DLD1 (cell line): ENCODE measurements at regions not wholly inside any gene's neighbourhood (a gene's known extent, or its start where the extent isn't known, plus 50 kb on each side); places are given as distances from the start of the nearest gene placed in this dataset.

Experiments used
- in situ Hi-C: cut with HindIII; loops from 2 replicates; pipeline ENCODE4 v1.10.0; 2017; ENCODE audit warnings: low sequenced_read_pairs

DNA sequence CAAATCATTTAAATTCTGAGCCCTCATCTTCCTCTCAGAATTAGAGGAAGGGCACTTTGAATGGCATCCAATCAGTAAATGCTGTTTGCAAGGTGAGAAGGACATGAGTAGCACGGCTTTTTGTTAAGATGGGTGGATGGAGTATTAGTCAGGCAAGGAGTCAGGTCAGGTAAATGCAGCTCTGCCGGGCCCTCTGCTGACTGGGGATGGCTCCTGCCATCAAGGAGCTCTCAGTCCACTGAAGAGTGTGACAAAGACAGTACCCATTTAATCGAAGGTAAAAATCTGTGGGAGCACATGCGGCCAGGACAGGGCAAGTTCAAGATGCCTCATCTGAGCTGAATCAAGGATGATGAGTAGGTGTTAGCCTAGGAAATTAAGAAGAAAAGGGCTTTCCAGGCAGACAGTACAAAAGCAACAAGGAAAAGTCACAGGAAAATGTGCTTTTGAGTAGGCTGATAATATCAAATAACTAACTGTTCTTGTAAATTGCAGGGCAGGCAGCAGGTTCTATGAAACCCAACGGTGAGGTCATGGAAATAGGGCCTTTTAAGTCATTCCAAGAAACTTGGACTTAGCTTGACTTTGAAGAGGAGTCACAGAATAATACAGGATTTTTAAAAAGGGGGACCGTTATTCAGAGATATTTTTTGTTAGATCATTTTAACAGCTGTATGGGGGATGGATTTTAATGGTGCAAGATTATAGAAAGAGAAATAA is 670.5 kb upstream of the ARGLU1 start:
- in situ Hi-C loops, result no loop called here

DNA sequence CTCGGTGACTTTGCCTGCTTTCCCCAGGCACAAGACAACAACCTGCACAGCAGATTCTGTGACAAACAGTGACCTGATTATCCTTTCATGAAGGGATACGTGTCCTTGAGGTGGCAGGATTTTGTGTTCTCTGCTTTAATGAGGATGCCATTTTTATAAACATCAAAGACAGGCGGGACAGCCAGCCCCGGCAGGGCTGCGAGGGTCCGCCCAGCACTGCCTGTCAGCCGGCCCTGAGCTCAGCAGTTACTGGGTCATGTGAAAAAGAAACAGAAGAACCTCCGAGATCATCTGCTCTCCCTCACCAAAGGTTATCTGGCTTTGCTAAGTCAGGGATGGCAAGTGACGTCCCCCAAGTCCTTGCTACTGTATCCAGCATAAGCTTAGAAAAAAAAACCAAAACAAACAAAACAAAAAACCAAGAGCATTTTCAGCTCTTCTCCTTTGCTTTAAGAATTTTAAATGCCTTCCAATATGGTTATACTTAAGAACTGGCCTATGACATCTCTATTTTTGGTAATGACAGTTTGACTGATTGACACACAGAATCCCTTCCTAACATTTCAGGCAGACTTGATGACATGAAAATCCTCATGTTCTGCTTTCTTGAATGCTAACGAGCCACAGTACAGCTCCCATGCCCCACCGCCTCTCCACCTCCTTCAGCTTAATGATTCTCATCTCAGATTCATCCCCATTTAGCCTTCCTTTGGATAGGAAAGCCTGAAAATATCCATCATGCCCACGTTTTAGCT is 666.6 kb upstream of the ARGLU1 start:
- in situ Hi-C loops, result no loop called here

DNA sequence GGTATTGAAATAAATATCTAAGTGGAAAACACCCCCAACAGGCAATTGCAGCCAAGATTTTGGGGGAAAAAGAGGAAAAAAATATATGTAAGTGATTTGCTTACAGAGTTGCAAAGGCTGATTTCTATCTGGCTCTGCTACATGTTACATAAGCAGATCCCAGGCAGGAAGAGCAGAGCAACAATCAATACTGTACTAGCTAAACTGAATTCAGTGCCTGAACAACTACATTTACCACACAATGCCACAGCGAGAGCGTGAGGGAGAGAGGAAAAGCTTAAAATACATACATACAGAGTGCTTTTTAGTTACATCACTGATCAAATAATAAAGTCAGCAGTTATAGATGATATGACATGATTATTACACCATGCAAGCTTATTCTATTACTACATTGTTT is 665.6 kb upstream of the ARGLU1 start:
- in situ Hi-C loops, result no loop called here

DNA sequence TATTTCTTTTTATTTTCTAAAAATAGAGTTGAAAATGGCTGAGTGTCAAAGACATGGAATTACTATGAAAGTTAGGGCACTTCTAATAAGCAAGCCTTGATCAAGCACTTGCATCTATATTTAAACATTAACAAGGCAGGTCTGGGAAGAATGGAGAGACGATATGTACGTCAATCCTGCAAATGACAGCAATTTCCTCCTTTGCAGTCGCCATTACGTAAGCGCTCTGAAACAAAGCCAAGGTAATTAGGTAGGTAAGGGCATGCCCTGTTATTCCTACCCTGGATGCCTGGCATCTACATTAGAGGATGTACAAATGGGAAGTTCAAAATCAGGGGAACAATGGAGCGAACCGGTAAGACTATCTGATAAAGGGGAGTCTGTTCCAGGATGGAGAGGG is 664.0 kb upstream of the ARGLU1 start:
- in situ Hi-C loops, result no loop called here

DNA sequence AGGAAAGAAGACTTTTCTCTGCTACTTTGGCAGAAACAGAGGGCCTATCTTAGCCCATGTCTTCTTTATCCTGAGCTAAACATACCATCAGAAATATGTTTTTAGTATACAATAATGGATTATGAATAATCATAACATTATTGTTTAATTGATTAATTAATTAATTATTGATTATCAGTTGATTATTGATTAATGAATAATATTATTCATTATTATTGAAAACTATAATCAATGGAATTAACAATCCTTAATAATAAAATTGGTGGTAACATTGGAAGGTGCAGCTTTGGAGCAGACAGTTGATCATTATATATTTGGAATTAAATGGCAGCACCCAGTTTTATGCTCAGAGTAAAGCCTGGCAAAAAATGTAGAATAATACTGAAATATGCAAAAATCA is 655.9 kb upstream of the ARGLU1 start:
- in situ Hi-C loops, result no loop called here

DNA sequence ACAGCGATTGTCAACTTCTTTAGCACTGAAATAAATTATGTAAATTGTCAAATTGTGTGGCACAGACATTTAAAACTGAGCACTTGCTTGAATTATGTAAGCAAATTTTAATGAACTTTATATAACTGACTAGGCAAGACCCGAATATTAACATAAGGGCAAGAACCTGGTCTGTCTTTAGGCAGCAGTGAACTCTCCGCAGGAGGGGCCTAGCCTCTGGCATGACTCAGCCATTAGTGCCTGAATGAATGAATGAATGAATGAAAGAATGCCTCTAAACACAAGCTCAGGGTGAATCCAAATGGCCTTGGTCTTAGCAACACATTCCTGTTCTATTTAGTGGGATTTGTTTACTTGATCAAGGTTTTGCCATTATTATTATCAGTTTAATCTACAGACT is 654.7 kb upstream of the ARGLU1 start:
- in situ Hi-C loops, result no loop called here

DNA sequence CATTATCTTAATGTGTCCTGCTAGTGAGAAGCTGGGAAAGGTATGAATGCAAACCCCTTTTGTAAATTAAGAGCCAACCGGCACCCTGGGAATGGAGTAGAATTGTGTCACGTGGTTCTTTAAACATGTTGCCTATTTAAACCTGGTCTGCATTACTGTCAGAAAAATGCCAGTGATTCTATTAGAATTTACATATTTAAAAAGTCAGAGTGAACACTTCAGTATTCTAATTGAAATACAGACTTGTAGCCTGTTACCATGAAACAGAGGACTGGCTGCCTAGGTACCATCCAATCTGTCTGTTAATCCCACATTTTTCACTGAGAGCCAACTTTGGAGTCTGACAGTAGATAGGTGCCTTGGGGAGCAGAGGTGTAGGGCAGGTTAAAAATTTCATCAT is 652.3 kb upstream of the ARGLU1 start:
- in situ Hi-C loops, result no loop called here

DNA sequence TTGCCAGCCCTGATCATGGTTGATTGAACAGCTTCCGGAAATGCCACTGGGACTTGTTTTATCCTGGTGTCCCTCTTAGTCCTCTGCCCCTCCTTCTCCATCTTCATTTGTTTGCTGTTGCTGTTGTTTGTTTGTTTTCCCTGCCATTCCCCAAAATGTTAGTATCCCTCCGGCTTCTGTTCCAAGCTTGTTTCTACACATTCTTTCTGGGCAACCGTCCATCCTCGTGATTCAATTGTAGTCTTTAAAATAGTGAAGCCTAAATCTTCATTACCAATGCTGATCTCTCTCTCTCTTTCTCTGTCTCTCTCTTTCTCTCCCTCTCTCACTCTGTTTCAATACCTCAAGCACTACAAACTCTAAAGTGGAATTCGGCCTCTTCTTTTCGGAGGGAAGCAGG is 649.3 kb upstream of the ARGLU1 start:
- in situ Hi-C loops, result no loop called here

DNA sequence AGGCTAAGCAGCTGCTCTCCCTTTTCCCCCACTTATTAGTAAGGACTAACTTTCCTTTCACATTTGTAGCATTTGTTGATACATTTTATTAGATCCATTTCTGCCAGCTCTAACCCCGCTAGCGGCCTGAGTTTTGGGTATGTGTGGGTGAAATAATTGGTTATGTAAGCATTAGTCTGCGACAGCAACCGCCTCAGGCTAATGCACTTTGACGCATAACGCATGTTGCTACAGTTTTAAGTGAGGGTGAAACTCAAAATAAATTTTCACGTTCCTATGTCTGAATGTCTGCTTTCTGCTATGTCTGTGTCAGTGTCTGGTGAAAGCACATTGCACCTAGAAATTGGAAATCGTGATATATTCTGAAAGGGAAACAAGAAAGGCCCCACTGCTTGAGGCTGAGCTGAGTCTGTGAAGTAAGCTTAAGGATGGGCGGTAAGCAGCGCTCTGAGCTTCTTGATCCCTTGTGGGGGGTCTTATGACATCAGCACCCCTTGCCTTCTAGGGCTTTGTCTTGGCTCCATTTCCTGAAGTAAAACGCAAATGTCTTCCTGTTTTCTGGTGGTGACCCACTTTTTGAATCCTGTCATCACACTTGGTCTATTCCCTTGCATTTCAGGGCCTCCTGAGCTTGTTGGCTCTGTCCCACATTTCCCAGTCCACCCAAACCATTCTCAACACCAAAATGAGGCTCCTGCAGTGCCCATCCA is 648.3 kb upstream of the ARGLU1 start:
- in situ Hi-C loops, result no loop called here

DNA sequence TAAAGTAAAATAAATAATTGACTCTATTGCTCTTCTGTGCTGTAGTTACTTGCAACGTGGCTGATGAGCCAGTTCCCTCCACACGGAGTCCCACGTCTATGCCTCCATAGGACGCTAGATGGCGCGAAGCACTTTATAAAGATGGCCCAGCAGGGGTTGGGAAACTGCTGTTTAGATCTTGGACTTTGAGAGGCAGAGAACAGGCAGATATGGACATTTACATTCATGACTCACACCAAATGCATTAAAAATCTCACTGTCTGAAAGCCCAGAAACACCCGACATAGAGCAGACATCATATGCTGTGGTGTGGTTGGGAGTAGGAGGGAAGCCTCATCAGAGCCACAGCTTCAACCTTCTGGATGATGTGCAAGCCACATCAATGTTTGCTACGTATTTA is 643.1 kb upstream of the ARGLU1 start:
- in situ Hi-C loops, result no loop called here

DNA sequence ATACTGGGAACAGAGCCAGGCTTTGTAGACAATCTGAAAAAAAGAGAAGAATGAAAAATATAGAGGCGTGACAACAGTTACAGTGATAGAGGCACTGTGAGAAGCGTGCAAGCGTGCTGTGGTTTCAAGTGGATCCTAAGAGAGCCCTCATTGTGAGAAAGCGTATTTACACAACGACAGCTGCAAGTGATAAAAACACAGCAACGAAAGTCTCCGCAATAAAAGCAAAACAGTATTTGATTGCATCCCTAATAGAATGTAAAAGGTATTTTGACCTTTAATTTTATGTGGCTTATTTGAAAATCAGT is 642.7 kb upstream of the ARGLU1 start:
- in situ Hi-C loops, result no loop called here

DNA sequence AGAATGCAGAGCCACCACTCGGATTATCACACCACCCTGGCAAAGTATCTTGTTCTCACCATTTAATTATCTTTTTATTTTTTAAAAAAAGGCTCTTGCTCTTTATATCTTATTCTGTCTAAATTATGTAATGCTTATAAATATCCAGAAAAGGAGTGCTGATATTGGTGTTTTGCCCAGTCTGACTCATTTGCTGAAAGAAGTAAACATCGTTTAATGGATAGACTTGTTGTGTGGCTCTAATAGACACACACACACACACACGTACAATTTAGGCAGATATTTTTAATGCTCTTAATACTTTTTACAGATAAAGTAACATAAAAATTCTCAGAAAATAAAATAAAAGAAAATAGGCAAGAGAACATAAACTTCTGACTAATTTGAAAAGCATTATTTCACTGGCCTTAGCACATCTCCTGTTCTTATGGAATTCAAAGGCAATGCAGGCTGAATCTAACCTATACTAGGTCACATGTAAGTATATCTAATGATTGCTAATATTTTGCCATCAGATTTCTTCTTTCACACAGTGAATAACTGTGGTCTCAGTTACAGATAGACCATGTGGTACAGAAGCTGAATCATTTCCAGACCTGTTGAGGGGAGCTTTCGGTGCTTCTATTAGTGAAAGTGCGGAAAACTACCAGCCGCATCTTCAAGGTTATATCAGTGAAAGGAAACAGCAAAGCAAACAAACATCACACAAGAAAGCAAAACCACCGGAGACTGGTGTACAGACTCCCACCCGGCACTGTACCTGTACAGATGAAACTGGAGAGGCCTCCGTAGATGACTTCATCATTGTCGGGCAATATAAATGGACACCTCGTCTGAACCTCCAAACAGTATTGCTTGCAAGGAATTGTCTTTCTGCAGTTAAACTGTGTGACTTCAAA is 642.1 kb upstream of the ARGLU1 start:
- in situ Hi-C loops, result no loop called here

DNA sequence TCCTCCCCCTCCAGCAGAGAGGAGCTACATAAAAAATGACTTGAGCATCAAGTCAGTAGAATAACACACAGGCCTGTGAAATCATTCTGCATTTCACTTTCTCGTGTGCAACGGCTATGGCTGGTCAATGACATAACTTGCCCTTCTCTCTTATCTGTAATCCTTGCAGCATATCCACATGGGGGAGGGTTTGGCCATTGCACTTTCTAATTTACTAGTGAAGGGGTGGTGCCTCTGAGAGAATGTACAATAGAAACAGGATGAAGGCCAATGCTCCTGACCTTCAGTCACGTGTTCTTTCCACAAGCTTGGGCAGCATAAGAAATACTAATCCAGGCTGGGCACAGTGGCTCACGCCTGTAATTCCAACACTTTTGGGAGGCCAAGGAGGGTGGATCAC is 641.0 kb upstream of the ARGLU1 start:
- in situ Hi-C loops, result no loop called here

DNA sequence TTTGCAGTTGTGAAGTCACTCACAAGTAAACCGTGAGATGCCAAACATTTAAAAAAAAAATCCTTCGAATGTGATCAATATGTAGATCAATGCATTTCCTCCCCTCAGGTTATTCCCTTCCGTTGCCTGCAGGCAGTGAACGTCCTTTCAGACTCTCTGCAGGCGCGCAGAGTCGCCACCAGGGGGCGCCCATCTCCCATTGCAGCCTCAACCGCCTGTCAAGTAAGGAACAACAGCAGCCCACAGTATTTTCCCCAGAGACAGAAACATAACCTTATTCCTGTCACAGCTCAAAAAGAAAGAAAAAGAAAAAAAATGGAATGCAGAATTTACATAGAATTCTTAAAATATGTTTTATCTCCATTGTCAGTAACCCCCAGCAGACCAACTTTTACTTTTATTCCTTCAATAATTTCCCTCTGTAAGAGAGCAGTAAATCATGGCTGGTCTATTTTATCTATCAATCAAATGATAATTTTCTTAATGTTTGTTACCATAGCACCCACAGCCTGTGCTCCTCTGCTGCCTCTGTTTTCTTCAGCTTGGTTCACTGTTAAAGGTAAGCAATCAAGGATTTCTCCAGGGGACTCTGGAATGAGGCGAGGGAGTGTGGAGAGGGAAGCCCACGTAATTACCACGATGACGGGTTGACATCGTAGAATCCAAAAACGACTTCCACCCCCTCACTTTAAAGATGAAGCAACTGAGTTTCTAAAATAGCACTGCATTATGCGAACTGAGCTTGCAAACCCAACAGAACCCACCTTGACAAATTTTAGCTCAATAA is 637.6 kb upstream of the ARGLU1 start:
- in situ Hi-C loops, result no loop called here

DNA sequence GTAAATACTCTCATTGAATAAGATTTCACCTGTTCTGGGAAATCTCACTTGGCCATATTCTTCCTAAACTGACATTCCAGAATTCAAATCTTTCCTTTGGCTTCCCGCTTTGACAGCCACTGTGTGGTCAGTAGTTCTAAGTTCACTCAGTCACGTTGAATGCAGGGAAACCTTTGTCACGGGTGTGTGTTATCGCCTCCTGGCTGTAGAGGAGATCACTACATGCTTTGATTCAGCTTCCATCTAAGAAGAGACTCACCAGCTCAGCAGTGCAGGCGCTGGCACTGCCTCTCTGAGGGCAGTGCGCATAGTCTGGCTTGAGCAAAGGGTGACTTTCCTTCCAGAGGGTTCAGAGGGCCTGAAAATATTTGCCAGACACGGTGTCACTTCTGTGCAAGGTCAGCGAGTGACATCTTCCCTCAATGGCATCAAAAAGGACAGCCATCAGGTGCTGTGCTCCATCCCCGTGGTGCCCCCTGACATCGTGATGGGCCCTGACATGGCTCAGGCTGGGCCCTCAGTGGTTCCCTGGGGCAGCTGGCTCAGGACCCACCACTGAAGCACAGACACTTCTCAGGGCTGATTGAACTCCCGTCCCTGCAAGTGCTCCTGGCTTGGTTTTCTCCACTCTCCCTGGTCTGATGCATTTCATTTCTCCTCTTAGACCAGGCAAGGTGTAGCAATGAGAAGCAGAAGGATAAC is 635.4 kb upstream of the ARGLU1 start:
- in situ Hi-C loops, result no loop called here

DNA sequence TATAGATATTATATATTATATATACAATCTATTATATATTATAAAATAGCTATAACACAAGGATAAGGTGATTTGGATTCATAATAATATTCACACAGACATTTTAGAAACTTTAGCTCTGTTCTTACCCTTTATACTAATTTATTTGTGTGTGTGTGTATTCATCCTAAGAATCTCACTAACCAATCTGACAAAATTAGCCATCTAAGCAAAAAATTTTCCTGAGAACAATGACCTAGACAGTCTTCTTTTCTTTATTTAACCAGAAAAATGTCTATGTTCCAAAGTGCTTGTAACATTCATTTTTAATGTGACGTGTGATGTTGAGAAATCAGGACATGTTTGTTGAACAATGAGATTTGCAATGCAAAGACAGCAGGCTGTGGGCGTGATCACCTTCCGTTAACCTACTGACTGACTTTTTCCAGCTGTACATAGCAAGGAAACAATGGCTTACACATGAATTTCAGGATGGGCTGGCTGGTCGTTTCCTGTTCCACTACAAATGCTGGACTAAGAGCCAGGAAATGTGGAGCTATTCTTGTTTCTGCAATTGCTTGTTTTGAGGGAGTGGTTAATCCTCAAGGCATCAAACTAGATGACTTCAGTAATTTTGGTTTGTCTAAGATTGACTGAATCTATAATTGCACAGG is 634.6 kb upstream of the ARGLU1 start:
- in situ Hi-C loops, result no loop called here

DNA sequence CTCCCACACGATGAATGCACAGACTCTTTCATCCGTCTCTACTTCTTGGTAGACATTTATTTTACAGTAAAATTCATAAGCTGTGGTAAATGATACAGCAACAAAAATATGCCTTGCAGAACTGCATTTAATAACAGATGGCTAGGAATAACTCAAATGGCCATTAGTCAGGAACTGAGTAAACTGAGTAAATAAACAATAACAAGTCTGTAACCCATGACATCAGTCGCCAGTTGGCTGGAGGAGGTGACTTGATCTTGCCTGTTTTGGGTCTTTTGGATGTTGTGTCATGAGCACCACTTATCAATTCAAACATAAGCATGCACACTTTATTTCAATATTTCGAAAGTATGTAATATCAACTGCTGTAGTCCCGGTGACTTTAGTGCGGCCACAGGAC is 632.6 kb upstream of the ARGLU1 start:
- in situ Hi-C loops, result no loop called here

DNA sequence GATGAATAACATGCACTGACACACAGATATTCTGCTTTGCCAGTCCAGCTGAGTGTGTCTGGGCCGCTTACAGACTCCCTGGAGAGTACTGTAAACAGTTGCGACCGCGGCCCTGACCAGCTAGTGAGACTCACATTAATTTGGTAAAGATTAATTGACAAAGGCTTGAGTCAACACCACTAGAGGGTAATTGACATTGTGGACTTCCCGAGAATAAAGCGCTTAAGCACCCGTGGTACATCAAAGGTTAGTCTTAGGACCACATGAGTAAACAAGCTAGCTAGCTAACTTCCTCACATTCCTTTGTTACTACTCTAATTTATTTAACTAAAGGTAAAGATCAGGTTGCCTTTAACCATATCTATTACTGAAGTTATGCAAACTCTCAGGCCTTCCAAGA is 624.4 kb upstream of the ARGLU1 start:
- in situ Hi-C loops, result no loop called here

DNA sequence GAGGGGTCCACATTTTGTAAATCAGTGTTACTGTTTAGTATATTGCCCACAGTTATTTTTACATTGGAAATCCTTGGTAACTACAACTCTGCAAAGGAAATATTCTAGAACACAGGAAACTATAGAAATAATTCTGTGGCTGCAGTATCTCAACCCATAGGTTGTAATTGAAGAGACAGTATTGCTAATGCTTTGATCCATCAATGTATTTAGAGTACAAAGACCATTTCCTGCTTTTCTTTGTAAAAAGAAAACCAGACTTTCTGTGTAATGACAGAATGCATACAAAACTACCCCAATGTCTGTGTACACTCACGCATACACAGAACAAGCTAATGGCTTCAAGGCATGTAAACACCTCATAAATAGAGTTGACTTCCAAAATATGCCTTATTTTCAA is 622.1 kb upstream of the ARGLU1 start:
- in situ Hi-C loops, result no loop called here
